NCI-H510A (cell line): ENCODE measurements at regions not wholly inside any gene's neighbourhood (a gene's known extent, or its start where the extent isn't known, plus 50 kb on each side); places are given as distances from the start of the nearest gene placed in this dataset.
"Not testable (repeated sequence)": the region's sequence is repeated elsewhere in the genome, so short reads cannot be mapped to it uniquely, and the experiment has no call there.

Source experiments
- DNase-seq: peaks from one replicate; lab custom pipeline; 2025; lab: John Stamatoyannopoulos, UW

DNA sequence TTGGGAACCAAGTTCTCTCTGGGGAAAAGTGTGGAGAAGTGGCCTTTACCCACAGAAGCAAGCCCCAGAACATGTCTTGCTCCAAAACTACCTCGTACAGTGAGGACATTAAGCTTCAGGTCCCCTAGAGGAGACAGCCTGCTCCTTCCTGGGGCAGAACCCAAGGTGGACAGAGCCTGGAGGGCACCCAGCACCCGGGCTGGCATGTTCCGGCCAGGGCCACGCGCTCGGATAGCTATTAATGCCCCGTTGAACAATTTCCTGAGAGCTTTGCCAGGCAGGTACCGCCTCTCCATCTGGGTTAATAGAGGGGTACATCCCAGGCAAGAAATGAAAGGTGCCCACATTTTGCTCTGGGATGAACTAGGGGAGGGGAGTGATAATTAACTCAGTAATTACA lies 169.0 kb upstream of the GRK3 start:
- DNase-seq: no peak

DNA sequence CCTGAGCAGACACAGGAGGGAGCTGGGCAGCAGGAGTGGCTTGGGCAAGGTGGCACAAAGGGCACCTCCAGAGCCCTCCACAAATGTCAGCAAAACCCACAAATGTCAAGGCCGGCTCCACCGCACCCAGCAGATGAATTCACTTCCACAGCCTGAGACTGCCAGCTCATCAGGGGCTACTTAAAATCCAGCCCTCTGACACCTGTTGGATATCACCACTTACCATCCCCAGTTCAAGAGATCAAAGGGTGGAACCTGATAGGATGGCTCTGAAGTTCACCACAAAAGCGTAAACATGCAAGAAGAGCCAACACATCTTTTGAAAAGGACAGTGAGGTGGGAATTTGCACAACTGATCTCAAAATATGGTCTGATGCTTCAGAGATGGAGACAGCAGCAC lies 168.6 kb upstream of the GRK3 start:
- peak; percentile 63 for DNase-seq

DNA sequence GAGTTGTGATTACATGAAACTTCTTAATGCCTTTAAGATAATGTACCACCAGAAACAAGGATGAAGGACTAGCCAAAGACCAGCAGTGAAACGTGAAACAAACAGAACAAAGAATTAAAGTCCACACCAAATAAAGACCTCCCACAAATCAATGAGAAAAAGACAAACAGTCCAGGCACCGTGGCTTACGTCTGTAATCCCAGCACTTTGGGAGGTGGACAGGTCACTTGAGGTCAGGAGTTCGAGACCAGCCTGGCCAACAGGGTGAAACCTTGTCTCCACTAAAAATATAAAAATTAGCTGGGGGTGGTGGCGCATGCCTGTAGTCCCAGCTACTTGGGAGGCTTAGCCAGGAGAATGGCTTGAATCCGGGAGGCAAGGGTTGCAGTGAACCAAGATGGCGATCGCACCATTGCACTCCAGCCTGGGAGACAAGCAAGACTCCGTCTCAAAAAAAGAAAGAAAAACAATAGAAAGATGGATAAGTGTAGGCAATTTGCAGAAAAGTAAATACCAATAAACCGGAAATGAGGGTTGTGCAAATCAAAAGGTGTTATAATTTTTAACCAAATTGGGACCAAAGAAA lies 167.8 kb upstream of the GRK3 start:
- no peak for DNase-seq

DNA sequence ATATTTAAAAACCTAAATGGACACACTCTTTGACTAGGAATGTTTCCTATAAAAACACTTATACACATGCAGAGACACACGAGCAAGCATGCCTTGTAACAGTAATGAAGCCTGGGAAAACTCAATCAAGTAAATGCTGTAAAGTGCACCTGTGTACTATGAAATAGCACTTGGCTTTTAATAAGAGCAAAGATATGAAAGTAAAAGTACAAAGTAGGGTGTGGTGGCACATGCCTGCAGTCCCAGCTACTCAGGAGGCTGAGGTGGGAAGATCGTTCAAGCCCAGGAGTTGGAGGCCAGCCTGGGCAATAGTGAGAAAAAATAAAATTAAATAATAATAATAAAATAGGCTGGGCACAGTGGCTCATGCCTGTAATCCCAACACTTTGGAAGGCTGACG lies 166.9 kb upstream of the GRK3 start:
- DNase-seq: no peak

DNA sequence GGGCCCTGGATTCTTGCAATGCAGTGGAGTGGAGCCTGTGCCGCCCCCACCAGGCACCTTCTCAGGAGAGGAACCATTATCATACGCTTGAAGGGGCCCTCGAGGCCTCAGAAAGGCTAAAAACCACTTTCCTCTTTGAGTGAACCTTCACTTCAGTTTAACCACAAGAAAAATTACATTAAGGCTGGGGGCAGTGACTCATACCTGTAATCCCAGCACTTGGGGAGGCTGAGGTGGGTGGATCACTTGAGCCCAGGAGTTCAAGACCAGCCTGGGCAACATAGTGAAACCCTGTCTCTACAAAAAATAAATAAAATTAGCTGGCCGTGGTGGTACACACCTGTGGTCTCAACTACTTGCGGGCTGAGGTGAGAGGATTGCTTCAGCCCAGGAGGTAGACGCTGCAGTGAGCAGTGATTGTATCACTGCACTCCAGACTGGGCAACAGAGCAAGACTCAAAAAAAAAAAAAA lies 165.8 kb upstream of the GRK3 start:
- DNase-seq: not testable (repeated sequence)

DNA sequence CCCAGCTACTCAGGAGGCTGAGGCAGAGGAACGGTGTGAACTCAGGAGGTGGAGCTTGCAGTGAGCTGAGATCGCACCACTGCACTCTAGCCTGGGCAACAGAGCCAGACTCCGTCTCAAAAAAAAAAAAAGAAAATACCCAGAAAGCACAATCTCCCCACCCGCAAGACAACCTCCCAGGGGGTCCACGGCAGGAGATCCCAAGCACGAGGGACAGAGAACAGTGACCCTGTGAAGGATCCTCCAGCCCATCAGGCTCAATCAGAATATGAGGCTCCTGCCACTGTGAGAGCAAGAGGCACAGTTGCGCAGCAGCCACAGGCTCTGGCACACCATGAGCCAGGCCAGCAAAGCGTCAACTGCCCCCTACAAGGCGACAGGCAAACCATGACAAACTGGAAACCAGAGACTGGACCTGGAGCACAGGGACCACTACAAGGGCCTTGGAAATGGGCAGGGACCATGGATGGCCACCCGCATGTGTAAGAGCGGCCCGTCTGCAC lies 164.8 kb upstream of the GRK3 start:
- DNase-seq: no peak

DNA sequence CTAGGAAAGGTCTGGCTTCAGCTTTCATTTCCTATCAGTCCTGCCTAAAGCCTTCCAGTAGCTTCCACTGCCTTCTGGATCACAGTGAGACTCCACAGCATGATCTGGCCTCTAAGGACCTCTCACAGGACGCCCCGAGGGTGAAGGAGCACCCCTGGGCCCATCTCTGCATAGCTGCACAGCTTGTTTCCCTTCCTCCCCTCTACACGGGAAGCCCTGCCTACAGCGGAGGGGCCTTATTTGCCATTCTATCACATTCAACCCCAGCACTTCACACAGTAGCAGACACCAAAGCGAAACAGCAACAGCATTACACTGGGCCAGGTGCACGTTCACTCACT lies 162.3 kb upstream of the GRK3 start:
- DNase-seq: no peak

DNA sequence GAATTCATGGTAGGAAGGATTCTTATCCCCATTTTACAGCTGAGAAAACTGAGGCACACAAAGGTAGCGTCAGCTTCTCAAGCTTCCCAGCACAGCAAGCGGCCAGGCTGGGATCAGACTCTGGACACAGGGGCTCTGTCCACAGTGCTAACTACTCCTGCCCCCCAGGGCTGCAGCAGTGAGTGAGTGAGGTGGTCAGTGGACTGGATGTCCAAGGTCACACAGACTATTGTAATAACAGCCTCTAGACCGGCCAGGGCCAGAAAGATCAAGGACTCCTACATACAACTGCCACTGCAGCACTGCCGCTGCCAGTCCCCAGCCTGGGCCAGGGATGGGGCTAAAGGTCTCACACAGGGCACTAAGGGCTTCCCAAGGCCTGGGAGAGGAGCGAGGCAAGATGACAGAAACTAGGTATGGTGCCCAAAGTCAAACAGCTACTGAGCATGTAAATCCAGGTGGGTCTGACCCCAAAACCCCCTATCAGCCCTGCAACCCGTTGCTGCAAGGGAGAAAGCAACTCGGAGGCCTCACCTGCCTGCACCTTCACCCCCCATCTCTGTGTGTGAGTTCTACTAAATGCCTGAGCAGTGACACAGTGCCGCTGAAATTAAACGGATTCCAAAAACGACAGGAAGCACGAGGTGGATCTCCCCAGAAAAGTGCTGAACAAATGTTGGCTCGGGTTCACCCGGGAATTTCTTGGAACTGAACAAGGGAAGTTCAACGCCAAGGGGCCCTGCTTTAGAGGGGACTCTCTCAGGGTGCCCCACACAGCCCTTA lies 161.8 kb upstream of the GRK3 start:
- no peak for DNase-seq

DNA sequence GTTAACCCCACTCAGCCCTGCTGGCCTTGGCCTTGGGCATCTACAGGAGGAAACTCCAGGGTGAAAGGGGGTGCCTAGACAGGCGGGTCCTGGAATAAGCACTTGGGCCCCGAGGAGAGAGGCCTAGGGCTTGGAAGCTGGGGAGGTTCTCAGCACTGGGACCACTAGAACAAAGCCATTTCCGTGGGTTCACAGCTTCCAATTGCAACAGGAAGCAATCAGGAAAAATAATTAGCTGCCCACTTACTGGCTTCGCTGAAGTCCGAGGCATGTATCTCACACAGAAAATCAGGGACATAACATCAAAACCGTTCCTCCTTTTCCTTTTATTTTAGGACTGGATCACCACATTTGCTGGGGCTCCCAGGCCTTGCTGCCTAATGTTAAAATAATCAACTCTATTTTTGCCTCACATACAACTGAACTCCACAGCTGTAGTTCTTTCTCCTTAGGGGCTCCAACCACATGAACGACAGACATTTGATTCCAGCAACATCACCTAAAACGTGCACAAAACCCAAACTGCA lies 161.1 kb upstream of the GRK3 start:
- DNase-seq: no peak

DNA sequence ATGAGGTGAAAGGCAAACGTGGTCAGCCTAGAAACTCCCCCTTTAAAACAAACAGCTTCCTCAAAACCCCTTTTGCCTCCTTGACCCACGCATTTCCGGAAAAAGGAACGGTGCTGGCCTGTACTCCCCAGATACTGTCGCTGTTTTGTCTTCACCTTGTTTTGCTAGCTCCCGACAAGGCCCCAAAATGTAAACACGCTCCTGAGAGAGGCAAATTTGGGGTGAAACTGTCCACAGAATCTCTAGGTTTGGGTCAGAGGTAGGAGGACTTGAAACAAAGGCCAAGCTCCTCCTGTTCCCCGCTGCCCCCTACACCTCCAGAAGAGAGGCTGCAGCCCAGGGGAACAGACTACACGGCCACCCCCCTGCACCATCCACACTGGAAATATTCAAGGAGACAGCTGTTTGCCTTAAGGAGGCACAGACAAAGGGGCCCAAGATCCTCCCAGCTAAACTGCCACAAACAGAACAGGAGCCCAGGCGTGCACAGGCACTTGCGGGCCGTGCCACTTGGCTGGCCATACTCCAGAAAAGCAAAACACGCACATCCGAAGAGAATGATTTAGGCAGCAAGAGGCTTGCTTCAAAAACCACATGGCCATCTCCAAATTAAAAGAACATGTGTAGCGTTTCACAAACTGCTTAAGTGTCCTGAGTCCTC lies 160.5 kb upstream of the GRK3 start:
- DNase-seq: no peak

DNA sequence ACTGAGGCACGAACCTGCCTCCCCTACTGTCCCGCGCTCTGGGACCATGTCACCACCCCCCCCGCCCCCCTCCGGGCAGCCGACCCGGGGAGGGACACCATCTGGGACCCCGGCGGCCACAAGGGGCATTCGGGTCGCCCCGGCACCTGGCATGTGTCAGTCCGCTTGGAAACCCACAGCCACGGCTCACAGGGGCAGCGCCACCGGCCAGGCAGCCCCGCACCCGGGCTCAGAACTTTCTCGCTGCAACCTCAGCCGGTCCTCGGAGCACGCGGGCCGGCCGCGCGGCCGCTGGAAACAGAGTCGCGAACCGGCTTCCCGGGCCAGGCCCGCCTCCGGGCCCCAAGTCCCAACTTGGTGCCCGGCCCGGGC lies 159.9 kb upstream of the GRK3 start:
- DNase-seq: no peak

DNA sequence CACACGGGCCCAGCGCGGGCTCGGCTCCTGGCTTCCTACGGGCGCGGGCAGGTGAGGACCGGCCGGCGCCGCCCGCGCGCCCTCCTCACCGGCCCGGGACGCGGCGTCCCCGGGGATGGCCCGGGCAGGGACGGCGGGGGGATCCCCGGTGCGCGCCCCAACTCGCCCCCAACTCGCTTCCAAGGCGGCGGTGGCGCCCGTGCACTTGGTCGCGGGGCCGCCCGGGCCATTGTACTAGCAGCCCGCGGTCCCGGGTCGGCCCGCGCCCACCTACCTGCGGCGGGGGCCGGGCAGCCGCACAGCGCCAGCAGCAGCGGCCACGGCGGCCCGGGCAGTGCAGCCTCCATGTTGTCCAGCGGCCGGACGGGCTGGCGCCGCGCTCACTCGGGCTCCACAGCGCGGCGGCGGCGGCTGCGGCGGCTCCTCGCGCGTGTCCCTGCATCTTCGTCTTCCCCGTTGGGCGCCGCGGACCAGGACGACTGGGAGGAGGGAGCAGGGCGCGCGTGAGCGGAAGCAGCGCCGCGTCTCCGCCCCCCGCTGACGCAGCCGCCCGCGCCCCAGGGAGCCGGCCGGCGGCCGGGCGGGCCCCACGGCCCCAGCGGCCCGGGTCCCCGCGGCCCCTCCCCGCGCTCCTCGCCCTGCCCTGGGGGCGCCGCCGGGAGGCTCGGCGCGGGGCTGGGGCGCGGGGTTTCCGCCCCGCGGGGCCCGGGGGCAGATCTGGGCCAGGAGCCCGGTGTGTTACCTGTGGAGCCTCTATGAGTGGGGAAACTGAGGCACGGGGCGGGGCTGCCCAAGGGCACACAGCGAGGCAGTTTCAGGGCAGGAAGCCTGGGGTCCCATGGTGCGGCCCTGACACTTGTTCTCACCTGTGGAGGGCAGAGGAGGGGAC lies 159.3 kb upstream of the GRK3 start:
- DNase-seq: peak; percentile 16

DNA sequence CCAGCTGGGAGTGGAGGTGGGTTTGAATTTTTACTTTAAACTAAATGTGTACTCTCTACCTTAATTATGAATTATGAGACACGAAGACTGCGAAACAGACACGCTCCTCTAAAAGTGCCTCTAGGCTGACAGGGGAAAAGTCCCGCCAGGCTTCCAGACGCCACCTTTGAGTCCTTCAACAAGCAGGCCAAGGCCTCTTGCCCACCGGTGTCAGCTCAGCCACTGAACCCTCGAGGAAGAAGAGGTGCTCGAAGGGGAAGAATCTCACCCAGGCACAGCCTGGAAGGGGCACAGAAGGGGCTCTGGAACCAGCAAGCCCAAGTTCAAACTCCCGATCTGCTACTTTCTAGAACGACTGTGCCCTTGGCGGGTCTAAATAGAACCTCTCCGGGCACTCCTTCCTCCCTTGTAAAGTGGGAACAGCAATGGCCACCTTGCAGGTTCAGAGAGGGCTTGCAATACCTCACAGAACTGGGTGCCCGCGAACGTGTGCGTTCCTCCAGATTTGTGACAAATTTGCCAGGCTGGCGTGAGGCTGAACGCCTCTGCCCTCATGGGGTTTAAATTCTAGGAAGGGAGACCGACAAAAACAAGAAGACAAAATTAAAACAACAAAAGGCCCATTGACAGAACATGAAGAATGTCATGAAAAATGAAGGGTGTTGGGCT lies 158.5 kb upstream of the GRK3 start:
- DNase-seq: no peak

DNA sequence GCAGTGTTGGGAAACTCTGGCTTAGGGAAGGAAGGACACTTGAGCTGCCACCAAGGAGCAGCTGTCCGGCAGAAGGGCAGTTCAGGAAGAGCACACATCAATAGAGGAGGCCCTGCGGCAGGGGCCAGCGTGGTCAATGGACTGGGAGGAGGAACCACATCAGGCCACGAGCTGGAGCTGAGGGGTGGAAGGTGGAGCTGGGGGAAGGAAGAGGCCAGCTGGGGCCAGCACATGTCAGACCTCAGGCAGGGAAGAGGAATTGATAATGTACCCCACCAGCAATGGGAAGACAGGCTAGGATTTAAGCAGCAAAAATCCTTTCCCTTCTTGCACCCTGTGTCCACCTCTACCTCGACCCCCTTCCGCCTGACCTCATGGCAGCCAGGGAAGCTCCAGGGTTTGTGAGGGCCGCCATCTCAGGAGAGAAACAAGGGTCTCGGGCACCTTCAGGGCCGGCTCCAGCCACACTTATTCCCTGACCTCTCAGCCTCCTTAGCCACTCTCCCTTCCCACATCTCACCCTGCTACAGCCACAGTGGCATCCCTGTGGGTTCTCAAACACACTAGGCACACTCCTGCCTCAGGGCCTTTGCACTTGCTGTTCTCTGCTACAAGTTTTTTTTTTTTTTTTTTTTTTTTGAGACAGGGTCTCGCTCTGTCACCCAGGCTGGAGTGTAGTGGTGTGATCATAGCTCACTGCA lies 157.8 kb upstream of the GRK3 start:
- DNase-seq: no peak

DNA sequence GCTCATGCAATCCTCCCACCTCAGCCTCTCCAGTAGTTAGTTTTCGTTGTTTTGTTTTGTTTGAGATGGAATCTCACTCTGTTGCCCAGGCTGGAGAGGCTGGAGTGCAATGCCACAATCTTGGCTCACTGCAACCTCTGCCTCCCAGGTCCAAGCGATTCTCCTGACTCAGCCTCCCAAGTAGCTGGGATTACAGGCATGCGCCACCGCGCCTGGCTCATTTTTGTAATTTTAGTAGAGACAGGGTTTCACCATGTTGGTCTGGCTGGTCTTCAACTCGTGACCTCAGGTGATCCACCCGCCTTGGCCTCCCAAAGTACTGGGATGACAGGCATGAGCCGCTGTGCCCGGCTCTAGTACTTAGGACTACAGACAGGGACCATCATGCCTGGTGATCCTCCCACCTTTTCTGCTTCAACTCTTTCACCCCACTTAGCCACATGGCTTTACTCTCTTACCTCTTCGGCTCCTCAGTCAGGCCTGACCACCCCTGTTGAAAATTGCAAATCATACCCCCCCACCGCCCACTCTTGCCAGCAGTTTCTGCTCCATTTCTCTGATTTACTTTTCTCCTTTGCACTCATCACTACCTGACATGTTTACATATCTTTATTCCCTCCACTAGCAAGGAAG lies 157.1 kb upstream of the GRK3 start:
- DNase-seq: no peak

DNA sequence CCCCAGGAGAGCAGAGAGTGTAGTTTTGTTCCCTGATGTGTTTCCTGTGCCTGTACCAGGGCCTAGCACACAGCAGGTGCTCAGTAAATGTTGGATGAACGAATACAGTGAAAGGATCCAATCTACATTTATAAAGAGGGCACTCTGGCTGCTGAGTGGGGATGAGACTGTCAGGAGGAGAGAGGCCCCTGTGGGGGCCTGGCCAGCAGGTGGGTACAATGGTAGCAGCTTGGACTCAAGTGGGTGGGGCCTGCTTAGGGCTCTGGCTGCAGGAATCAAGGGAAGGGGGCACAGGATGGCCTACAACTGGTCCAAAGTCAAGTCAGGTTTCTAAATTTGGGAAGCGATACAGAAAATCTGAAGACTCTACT lies 156.6 kb upstream of the GRK3 start:
- no peak for DNase-seq

DNA sequence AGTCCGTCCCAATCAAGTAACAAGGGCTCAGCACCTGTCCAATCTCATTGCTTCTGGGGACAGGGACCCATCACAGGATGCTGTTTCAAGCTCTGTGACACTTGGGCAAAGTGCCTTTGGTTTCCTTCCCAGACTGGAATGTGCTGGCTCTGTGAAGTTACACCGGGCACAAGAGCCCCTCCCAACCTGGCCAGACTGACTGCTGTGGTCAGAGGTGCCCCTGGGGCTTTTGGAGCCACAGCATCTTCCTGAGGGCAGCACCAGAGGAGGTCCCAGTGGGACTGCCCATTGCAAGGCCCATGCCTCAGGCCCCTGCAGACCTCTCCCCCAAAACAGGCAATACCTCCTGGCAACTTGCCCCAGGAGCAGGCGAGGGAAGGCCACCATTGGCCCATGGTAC lies 155.2 kb upstream of the GRK3 start:
- no peak for DNase-seq

DNA sequence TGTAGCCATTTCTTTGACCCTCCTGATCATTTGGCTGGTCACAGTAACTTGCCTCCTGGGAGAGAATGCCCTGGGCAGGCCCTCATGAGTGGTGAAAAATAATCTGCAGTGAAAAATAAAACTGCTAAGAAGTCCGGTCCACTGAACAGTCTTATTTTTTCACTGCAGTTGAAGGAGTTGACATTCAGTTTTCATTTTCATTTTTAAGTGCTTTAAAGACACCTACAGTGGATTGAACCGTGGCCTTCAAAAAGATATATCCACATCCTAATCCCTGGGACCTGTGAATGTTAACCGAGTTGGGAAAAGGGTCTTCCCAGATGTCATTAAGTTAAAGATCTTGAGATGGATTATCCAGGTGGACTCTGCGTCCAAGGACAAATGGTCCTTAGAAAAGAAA lies 153.6 kb upstream of the GRK3 start:
- DNase-seq: no peak

DNA sequence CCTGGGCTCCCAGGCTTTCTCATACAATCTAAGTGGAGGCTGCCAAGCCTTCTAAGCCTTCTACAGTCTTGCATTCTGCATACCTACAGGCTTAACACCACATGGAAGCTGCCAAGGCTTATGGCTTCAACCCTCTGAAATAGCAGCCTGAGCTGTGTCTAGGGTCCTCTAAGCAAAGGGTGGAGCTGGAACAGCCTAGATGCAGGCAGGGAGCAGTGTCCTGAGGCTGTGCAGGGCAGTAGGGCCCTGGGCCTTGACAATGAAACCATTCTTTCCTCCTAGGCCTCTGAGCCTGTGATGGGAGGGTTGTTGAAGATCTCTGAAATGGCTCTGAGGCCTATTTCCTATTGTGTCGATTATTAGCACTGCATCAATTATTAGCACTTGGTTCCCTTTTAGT lies 150.9 kb upstream of the GRK3 start:
- DNase-seq: no peak

DNA sequence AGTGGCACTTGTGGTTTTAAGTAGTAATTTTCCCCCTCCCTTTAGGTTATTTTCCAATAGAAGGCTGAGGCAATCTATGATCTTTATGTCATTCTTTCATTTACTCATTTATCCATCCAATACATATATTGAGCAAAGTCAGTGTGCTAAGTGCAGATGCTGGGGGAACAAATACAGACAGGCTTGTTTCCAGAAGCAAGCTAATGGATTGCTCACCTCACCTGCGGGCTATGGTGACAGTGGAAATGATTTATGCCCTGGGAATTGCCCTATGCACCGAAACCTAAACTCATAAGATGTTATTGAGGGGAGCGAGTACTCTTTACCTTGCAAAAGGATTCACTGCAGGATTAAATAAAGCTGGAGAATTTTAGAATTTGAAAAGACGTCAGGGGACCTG lies 148.7 kb upstream of the GRK3 start:
- not testable (repeated sequence) for DNase-seq
